GM21717 (cell line): ENCODE measurements at regions not wholly inside any gene's neighbourhood (a gene's known extent, or its start where the extent isn't known, plus 50 kb on each side); places are given as distances from the start of the nearest gene placed in this dataset.
"Not testable (repeated sequence)": the region's sequence is repeated elsewhere in the genome, so short reads cannot be mapped to it uniquely, and the experiment has no call there.

Experiments used
- ATAC-seq: cut with Tn5 transposase; IDR thresholded peaks from one replicate; pipeline ENCODE4 v1.9.1; 2021; ENCODE audit warnings: mild to moderate bottlenecking, moderate library complexity; ENCODE audit not compliant: unreplicated experiment

DNA sequence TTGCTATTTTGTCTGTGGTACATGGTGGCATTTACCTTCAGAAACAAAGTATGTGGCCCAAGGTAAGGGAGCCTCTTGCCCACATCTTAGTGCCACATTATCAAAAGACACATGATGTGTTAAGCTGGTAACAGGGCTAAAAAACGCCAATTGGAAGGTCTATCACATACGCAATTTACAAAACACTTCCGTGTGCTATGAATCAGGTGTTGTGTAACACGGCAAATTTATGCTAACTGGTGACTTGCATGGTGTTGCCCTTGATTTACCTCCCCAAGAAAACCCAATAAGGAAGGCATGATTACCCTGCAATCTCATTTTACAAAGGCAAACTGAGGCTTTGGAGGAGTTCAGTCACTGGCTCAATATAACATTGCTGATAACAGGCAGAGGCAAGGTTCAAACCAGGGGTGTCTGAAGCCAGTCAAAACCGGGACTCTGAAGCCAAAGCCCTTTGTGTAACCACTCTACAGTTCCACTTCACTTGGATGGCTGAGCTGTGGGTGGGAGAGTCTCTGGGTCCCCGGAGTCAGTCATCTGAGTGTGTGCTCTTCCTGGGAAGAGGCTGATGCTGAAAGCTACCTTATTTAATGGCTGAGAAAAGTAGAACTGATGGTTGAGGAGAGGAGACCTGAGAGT lies 103.9 kb upstream of the BCL6 start:
- no peak for ATAC-seq

DNA sequence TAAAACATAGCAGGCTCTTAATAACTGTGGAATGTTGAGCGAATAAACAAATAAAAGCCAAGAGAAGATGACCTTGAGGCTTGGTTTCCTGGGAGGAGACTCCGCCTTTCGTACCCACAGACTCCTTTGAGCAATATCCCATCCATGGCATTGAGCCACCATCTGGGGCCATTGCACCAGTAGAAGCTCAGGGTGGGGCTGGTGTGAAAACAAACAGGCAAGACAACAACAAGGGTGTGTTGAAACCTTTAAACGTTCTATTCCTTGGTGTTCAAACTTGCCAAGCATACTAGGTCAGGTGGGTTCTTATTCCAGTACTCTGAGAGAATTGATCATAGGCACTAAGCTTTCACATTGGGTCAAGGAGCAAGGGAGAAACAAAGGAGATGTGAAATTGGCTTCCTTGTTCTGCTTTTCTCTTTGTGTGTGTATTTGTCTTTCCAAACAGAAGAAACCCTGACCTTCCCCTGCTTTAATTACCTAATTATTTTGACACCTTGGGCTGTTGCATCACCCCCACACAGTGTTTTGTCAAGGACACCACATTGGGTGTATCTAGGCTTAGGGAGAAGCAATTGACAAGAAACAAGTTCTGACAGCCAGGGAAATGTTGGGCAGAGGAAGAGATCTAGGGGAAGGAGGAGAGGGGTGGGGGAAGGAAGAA lies 105.1 kb upstream of the BCL6 start:
- no peak for ATAC-seq

DNA sequence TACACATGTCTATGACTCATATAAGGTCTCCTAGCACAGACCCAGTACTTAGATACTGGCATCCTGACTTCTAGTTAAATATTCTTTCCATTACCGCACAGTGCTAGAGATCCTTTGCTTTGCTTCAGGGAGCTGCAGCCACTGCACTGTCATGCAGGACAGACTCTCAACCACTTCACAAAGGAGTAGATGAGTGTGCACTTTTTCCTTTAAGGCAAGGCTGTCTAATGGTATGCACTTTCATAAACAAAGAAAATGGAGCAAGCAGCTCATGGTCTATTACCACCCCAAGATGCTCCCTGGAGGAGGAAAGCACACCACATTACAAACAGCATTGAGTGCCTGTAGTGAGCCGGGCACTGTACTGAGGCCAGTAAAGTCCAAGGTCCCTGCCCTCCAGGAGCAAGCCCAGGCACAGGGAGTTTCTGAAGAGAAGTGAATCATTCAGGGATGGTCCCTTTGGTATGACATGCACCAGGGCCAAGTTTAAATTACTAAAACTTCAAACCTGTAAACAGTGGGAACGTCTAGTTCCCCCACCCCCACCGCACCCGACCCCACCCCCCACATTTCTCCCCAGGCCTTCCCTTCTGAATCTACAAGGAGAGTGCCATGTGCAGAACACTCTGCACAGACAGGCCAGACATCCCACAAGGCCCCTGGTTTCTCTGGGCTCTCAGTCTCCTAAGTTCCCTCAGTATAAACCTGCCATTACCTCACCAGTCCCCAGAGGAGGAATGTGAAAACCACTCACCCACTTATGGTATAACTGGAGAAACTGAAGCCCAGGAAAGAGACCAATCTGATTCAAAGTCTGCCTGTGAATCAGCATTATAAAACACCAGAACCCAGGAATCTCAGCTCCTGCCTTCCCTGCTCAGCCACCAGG lies 107.8 kb upstream of the BCL6 start:
- ATAC-seq = no peak

DNA sequence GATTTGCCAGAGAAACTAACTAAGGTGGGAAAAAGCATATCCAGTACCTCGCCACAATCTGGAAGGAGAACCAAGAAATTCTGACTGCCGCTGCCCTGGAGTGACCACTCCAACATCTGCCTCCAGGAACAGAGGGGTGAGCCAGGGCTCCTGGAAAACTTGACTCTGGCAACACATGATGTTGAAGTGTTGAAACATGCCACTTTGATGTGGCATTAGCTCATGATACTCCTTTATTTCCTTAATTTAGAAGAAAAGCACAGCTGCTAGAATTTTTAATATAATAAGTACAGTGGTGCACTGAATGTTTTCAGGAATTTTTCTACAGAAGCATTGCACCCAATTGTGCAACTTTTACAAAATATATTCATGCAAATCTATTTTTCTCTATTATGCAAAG lies 109.9 kb upstream of the BCL6 start:
- no peak for ATAC-seq

DNA sequence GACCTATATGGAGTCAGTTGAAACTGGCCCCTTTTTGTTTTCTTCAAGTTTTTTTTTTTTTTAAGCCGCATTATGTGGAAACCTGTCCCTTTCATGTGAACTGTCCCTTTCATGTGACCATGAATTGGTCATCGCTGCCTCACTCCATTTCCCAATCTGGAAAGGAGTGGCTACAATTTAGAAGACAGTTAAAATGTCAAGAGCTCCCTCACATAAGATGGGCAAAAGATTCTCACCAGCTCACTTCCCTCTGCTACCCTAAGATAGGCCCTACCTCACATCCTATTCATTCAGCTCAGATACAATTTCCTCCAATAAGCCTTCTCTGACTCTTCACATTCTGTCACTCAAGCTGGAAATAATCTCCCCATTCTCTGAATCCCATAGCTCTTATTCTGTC lies 111.3 kb upstream of the BCL6 start:
- no peak for ATAC-seq

DNA sequence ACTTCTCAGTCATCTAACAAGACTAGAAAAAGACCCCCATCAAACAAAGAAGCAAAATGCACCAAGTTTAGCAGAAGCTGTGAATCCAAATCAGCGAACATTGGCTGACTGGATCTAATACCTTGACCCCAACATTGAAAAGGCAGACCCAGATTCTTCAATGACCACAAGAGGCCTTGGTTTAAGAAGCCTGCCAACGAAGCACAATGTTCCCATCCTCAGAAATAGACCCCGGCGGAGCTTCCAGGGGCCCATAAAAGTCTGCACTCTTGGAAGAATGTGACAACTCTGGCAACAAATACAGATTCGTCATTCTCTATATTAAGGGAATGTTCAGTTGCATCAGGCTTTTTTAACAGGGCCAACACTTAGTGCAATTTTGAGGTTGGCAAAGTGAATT lies 112.8 kb upstream of the BCL6 start:
- ATAC-seq = no peak

DNA sequence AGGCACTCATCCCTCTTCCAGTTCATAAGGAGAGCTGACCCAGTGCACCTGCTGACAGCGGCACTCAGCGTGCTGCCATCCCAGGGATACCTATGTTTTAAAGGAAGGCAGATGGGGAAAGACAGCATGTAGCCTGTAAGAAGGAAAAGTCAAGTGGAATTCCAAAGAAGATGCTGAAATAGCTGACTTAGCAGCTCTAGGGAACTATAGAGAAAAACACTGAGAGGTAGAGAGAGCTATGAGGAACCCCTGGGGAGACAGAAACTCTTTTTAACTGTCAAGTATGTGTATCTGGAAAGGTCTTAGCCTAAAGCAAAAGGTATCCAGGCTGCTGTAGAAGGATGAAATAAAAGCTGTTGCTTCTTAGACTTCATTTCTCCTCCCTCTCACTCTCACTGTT lies 113.4 kb upstream of the BCL6 start:
- ATAC-seq = no peak

DNA sequence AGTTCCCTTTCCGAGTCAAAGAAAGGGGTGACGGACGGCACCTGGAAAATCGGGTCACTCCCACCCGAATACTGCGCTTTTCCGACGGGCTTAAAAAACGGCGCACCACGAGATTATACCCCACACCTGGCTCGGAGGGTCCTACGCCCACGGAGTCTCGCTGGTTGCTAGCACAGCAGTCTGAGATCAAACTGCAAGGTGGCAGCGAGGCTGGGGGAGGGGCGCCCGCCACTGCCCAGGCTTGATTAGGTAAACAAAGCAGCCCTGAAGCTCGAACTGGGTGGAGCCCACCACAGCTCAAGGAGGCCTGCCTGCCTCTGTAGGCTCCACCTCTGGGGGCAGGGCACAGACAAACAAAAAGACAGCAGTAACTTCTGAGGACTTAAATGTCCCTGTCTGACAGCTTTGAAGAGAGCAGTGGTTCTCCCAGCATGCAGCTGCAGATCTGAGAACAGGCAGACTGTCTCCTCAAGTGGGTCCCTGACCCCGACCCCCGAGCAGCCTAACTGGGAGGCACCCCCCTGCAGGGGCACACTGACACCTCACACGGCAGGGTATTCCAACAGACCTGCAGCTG lies 117.5 kb upstream of the BCL6 start:
- ATAC-seq = not testable (repeated sequence)

DNA sequence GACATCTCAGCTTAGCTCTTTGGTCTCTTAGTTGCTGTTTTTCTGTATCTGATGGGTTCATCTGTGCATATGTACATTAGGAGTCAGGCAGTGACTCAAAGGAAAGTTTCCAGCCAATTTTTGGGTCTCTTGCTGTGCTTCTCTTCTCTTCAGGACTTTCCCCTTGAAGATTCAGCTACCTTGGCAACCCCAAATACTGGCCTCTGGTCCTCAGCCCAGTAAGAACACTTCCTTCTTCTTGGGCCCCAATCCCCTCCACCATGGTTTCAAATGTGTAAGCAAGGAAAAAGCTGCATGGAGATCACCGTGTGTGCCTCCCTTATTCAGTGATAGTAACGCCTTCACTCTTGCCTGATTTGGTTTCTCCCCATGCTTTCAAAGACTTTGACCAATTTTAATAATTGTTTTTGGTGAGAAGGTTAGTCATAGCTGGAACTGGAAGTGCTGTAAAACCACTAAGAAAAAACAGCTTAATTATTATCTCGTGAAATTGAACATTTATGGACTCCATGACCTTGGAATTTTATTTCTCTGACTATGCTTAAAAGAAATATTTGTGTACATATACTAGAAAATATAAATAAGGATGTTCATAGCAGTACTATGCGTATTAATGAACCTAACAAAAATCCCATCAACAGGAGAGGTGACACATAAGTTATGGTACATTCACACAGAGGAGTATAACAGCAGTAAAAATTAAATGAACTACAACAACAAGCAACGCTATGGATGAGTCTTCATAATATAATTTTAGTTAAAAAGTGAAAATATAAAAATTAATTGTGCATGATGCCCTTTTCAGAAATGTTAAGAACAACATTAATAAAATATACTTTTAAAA lies 125.3 kb upstream of the BCL6 start:
- ATAC-seq = peak; percentile 73

DNA sequence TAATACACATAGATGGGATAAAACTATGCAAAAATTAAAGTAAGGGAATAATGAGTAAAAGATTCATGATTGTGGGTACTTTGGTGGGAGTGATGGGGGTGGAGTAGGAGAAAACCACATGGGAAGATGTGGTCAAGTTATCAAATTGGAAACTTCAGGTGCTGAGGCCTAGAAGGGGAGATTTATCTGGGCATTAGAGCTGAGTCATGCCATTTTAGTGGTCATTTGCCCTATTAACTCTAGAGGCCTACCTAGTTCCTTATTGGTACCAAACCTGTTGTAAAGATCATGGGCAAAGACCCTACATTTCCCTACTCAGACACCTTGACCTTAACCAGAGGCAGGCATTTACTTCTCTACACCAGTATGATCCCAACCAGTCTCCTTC lies 125.9 kb upstream of the BCL6 start:
- no peak for ATAC-seq

DNA sequence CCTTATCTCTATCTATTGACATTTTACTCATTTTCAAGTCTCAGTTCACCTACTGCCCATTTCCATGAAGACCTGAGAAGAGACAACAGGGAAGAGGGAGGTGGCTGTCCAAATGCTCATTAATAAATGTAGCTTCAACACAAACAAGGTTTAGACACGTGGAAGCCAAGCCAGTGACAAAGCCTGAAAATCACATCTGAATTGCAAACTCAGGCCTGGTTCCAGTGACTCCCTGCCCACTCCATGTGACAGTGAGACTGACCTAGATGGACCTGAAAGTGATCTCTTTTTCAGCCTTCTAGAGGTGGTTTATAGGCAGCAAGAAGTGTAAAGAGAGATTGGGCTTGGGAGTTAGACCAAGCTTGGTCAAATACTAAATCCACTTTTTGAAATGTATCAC lies 126.6 kb upstream of the BCL6 start:
- ATAC-seq = no peak

DNA sequence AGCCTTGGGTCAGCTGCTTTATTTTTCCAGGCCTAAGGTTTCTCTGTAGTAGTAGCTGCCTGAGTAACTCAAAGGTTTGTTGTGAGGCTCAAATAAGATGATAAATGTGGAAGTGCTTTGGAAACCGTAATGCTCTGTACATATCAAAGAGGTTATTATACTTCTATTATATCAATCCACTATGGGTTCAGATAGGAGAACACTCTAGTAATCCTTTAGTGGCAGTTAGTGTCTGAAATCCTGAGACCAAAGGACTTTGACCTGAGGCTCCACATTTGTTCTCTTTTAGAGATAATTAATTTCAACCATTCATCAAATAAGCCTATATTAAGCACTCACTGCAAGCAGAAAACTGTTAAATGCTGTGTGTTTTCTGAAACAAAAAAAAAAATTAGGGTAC lies 128.6 kb upstream of the BCL6 start:
- ATAC-seq = no peak

DNA sequence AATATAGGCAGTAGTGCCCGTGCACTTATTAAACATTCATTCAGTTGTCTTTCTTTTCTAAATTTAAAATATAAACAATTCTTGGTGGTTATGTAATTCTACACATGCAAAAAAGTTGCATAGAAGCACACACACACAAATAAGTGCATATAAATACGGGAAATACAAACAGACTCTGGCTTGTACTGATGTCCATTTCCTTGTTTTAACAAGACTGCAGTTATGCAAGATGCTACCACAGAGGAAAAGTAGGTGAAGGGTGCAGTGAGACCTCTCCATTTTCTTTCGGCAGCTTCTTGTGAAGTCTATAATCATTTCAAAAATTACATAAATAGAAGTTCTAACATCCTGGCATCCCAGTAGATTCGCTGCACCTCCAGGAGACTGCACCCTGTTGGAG lies 130.6 kb upstream of the BCL6 start:
- no peak for ATAC-seq

DNA sequence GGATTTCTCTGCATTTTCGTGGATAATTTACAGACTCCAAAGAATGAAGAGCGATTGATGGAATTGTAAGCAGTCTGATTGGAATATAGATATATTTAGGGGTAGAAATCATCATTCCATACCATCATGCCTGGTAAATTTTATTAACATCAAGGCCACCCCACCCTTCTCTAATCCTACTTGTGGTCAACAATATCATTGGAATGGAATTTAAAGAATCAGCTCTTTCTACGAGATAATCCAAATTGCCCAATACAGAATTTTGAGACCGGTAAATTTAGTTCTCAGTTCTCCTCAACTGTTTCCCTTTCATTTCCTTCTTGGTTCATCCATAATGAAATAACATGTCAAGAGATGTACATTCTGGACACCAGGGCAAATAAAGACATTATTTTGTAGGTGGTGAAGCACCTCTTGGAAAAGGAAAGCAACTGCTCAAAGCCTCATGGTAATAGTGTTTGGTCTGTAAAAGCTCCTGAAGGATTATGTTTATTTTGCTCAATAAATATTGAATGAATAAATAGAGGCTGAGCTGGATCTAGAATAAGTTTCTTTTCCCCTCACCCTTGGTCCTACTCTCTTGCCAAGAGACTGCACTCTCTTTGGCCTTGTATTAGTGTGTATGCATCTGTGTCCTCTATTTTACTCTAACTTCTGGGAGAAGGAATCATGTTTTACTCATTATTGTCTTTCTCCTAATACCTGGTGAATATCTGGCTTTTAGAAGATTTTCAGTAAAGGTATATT lies 133.7 kb upstream of the BCL6 start:
- ATAC-seq = no peak

DNA sequence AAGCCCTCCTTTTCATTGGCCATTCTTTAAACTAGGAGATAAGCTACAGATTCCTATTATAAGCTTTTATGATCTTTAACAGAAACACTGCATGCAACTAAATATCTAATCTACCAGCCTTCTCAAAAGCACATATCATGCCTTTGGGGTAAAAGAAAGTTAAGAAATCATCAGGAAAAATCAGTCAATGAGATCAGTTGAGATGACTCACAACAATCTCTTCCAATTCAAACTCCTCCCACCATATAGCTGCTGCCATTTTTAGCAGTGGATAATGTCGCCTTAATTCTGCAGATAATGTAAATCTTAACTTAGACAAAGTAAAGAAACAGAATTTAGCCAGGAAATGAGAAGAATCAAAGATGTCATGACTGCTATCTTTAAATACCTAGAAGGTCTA lies 135.2 kb upstream of the BCL6 start:
- ATAC-seq = no peak

DNA sequence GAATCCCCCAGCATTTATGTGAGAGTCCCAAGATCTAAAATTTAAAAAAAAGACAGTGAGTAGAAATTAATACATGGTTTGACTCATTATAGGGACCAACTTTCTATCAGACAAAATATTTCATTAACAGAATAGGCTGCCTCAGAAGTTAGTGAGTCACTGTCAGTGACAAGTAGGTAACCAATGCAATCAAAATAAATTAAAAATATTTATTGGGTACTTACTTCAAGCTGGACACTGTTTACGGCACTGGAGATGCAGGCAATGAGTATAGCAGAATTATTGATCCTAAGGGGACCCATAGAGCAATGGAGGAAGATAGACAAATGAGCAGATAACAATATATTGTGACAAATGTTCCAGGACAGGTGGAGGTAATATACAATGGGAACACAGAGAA lies 135.6 kb upstream of the BCL6 start:
- no peak for ATAC-seq

DNA sequence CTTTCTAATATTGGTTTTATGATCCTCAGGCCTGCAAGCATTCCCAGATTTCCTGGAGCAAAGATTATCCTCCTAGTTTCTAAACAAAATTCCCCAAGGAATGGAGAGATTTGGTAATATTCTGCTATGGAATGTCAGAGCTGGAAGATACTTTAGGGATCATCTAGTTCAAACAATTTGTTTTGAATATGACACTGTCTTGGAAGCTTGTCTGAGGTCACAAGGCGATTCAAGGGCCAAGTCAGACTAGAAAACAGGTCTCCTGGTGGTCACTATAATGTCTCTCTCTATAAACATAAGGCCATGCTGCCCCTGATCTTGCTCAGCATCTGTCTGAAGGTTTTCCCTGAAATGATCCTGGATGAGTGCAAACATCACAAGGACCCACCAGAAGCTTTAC lies 143.4 kb upstream of the BCL6 start:
- ATAC-seq = no peak

DNA sequence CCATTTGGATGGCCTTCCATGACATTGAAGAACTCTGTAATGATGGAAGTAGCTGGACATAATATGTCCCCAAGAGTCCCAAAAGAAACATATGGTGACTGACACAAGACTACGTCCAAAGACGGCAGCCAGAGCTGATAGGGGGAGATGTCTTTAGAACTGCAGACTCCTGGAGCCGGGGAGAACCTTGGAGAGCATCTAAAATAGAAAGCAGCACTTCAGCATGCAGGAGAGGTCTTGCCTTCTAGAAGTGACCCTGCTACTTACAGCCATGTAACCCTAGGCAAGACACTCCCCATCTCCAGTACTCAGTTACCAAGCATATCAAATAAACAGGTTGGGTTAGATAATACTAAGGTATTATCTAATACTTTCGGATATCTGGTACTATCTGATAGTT lies 143.8 kb upstream of the BCL6 start:
- ATAC-seq = no peak

DNA sequence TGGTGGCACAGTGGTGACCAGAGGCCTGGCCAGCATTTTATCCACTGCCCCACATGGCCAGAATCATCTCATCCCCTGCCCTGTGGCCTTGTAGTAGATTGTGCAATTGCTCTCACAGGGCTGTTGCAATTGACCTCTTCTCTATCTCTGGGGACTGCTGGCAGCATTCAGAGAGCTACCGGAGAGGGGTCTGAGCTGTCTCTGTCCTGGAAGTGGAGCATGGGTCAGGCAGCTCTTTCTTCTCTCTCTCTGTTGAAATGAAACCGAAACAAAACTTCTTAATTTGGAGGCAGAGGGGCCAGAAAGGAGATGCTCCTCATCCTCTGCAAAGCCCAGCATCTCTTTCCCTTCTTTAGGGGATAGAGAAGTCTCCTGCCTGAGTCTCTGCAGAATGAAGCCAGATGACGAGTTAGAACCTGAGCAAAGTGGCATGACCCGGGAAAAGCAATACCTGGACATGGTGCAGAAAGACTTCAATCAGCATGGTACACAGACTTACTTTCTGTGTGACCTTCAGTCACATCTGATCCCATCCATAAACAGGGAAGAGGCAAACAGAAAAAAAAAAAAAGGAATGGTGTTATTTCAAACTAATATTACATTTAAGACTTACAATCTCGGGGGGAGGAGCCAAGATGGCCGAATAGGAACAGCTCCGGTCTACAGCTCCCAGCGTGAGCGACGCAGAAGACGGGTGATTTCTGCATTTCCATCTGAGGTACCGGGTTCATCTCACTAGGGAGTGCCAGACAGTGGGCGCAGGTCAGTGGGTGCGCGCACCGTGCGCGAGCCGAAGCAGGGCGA lies 144.5 kb upstream of the BCL6 start:
- no peak for ATAC-seq
